ENCODE measurements at regions not wholly inside any gene's neighbourhood (a gene's known extent, or its start where the extent isn't known, plus 50 kb on each side); places are given as distances from the start of the nearest gene placed in this dataset.
"Not testable (repeated sequence)": the region's sequence is repeated elsewhere in the genome, so short reads cannot be mapped to it uniquely, and the experiment has no call there.

GRCh38 chr14:56064513-56064912, 53.7 kb upstream of the PELI2 start:
- WGBS, result 91% methylated on average over 5 of the region's 5 CpGs
- H3K9me3 ChIP-seq (ENCODE audit: control insufficient read depth in 4 of 4, low read length in 3 of 4), result no peaks in the 10 kb centered on the region
- no peak for TF ChIP-seq MAX (IDR thresholded peaks at IDR 0.05)
- no peak for TF ChIP-seq NR2F2 (IDR thresholded peaks at IDR 0.05)
- no peak for TF ChIP-seq SP1 (IDR thresholded peaks at IDR 0.05)
- no peak for TF ChIP-seq YY1 (IDR thresholded peaks at IDR 0.05)
- no peak for TF ChIP-seq CTCF (IDR thresholded peaks at IDR 0.05; ENCODE audit: low read depth, low read length, missing input control)
- no peak for TF ChIP-seq HNF4G (IDR thresholded peaks at IDR 0.05)
- no peak for TF ChIP-seq ZBTB33 (IDR thresholded peaks at IDR 0.05)
- no peak for TF ChIP-seq FOXA1 (IDR thresholded peaks at IDR 0.05)
- no peak for TF ChIP-seq TAF1 (conservative IDR thresholded peaks at IDR 0.05)
- TF ChIP-seq GABPA (IDR thresholded peaks at IDR 0.05 in 1 of 2, conservative IDR thresholded peaks at IDR 0.05 in 1 of 2), result no peak
- TF ChIP-seq ATF3 (IDR thresholded peaks at IDR 0.05), result no peak
- TF ChIP-seq RAD21 (IDR thresholded peaks at IDR 0.05), result no peak
- no peak for TF ChIP-seq HNF4A (conservative IDR thresholded peaks at IDR 0.05)
- no peak for TF ChIP-seq RXRA (IDR thresholded peaks at IDR 0.05)
- TF ChIP-seq EGR1 (IDR thresholded peaks at IDR 0.05; ENCODE audit: low read depth in 2 of 2), result no peak
- no peak for TF ChIP-seq REST (IDR thresholded peaks at IDR 0.05)
- TF ChIP-seq FOXA2 (IDR thresholded peaks at IDR 0.05), result no peak
- TF ChIP-seq JUND (IDR thresholded peaks at IDR 0.05), result no peak
- H3K27ac ChIP-seq (ENCODE audit: low read depth in 1 of 2, low read length in 2 of 2), result no peak overlapping the region
- no peaks in the 10 kb centered on the region for H3K4me1 ChIP-seq (ENCODE audit: control insufficient read depth in 4 of 4, insufficient read depth in 4 of 4, low read length in 3 of 4)
- no peak for DNase-seq (ENCODE audit: low spot score)
- no peak overlapping the region for H3K4me3 ChIP-seq (ENCODE audit: low read depth in 1 of 3, low read length in 3 of 3)
- H3K9ac ChIP-seq (ENCODE audit: low read depth in 1 of 2, low read length in 2 of 2), result no peak overlapping the region
- no peaks in the 10 kb centered on the region for H3K36me3 ChIP-seq (ENCODE audit: control insufficient read depth in 4 of 4, insufficient read depth in 3 of 4, low read depth in 1 of 4, low read length in 3 of 4)
- peaks cover 0 to 2% (median 0%) of the 10 kb centered on the region in 4 donors for H3K27me3 ChIP-seq (ENCODE audit: control insufficient read depth in 4 of 4, insufficient read depth in 4 of 4, low read length in 3 of 4)

GRCh38 chr14:56065199-56065598, 53.0 kb upstream of the PELI2 start:
- not testable (repeated sequence) for H3K9ac ChIP-seq (ENCODE audit: low read depth in 1 of 2, low read length in 2 of 2); H3K27me3 ChIP-seq (ENCODE audit: control insufficient read depth in 4 of 4, insufficient read depth in 4 of 4, low read length in 3 of 4); H3K27ac ChIP-seq (ENCODE audit: low read depth in 1 of 2, low read length in 2 of 2); DNase-seq (ENCODE audit: low spot score); H3K36me3 ChIP-seq (ENCODE audit: control insufficient read depth in 4 of 4, insufficient read depth in 3 of 4, low read depth in 1 of 4, low read length in 3 of 4); H3K4me3 ChIP-seq (ENCODE audit: low read depth in 1 of 3, low read length in 3 of 3); H3K9me3 ChIP-seq (ENCODE audit: control insufficient read depth in 4 of 4, low read length in 3 of 4); H3K4me1 ChIP-seq (ENCODE audit: control insufficient read depth in 4 of 4, insufficient read depth in 4 of 4, low read length in 3 of 4)
- 89% methylated on average over 4 of the region's 4 CpGs for WGBS

All from liver (tissue), 8 donors.